OCI-M1 (cell line): ENCODE measurements at regions not wholly inside any gene's neighbourhood (a gene's known extent, or its start where the extent isn't known, plus 50 kb on each side); places are given as distances from the start of the nearest gene placed in this dataset.
"Not testable (repeated sequence)": the region's sequence is repeated elsewhere in the genome, so short reads cannot be mapped to it uniquely, and the experiment has no call there.

Source experiments
- DNase-seq: peaks from one replicate; lab custom pipeline; 2025; lab: John Stamatoyannopoulos, UW

DNA sequence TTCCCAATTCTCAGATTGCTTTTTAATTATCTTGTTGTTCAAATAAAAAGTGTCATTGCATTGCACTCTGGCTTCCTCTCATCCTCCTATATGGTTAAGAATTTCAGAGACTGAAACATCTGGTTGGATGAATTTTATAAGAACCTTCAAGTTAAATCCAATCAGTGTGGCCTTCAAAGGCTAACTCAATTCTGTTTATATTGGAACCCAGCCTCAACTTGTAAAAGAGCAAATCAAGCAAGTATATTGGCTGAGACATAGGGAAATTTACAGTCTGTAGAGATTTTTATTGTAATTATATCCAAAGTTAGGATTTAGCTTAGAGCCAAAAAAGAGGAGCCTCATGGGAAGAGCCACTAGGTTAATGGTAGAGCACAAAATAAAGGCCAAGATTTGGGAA is 159.9 kb upstream of the FER start:
- DNase-seq = no peak

DNA sequence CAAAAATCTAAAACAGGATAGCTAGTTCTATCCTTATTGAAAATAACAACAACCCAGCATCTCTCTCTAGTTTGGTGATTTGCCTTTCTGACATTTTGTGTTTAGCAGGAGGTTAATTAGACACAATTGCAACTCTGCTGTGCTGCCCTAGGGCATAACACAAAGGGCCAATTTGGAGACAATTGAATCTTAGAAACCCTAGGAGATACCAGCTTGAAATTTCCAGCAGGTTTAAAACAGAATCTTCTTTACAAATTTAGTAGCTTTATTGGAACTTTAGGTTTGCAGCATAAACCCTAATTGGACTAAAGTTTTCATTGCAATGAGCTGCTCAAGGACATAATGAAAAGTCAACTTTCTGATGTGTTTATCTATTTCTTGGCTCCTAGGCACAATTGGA is 166.7 kb upstream of the FER start:
- DNase-seq = no peak

DNA sequence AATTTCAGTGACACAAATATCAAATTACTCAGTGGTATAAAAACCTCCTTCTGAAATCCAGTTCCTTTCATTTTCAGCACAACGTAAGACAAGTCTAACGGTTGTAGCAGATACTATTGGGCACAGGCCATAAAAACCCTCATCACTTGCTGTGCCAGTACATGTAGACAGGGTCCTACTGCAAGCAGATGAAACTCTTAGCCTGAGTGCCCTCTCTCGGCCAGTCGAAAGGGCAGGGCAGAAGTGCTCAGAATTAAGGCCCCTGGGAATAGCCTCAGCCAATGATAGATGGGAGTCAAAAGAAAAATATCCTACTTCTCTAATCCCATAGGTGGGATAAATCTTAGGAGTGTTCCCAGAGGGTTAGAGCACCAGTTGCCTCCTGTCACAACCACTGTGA is 168.5 kb upstream of the FER start:
- DNase-seq = peak; percentile 38

DNA sequence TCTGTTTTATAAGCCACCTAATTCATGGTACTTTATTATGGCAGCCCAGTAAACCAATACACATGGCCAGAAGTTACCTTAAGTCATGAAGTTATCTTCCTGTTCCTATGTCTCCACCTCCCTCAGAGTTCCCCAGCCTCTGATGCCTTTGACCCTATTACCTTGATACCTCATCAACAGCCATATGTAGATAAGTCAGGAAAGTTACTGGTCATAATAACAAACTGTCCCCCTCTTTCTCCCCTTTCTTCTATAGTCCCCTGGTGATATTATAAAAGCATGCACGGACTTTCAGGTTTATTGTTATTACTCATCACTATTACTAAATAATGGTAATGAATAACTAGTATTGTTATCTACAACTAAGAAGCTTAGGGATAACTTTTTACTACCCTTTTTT is 168.9 kb upstream of the FER start:
- DNase-seq = no peak

DNA sequence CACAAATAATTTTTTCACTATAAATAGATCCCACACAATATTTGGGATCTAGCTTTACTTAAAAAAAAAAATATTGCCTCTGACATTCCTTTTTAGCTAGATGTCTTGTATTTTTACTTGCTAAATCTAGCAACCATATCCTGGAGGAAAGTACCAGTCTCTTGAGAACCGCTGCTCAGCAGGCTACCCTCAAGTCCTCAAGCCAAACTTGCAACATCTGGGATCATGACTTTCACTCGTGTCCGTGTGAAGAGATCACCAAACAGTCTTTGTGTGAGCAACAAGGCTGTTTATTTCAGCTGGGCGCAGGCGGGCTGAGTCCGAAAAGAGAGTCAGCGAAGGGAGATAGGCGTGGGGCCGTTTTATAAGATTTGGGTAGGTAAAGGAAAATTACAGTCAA is 180.3 kb upstream of the FER start:
- DNase-seq = no peak

DNA sequence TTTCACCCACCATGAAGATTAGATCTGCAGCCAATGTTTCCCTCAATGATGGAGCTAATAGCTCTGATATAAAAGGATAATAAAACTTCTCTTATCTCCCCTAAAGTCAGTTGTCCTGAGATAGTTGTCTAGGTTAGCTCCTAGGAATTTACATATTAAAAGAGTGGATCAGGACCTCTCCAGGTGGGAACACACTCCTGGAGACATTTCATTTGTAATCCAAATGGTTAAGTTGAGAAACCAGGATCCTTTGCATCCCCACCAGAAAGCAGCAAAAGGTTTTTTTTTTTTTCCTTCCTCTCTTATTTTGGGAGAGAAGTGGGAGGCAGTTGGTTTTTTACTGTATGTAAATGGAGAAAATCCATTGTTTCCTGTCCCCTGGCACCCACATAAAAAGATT is 182.5 kb upstream of the FBXL17 start:
- DNase-seq = no peak

DNA sequence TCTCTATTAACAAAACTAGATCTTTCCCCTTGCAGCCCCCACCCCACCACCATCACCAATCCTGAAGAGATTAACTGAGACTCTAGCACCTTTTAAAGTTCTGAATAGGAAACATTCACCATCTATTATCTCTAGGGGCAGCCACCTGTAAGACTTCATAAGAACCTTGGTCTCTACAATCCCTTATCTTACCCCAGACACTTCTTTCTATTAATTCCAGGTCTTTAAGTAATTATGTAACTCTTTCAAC is 180.2 kb upstream of the FBXL17 start:
- no peak for DNase-seq

DNA sequence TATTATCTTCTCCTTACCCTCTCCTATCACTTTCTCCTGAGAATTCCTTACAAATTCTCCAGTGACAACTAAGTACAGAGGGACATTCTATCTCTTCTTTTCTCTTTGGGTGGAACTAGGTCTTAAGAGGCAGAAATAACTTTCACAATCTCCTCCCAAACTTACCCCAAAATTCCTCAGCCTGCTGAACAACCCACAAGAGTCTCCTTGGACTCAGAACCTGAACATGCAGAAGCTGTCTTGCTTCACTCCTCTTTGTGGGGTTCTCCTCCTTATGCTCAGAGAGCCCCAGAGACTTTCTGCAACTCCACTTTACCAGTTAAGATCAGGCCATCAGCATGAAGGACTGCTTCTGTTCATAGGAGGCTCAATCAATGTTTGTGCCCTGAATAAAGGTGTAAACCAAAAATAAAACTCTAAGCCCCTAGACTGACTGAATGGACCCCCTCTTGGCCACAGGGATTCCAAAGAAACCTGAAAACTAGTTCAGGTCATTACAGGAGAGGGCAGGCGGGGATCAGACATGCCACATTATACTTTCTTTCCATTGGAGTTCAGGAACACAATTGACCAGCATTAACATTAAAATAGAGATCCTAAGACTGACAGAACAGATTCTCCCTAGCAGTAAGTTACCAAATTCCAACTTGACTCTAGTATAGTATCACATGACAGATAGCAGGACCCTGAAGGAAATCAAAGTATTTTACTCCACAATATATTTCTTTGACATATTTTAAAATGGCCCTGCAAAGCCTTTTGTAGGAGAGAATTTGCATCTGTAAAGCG is 179.7 kb upstream of the FBXL17 start:
- no peak for DNase-seq

DNA sequence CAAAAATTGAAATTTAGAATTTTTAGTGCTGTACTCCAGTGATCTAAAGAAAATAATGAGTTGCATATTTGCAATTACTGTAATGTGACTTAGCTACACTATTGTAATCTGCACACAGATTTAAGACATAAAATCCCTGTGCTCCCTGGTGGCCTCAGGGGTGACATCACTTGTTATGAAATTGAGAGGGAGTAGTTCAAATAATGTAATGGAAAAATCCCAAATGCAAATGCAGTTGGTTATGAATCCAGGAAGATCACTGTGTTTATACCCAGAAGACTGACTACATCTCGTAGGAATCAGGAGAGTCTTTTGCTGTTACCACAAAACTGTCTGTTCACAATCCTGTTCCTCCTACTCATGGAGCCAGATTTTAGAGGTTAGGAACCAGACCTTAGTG is 178.7 kb upstream of the FBXL17 start:
- no peak for DNase-seq

DNA sequence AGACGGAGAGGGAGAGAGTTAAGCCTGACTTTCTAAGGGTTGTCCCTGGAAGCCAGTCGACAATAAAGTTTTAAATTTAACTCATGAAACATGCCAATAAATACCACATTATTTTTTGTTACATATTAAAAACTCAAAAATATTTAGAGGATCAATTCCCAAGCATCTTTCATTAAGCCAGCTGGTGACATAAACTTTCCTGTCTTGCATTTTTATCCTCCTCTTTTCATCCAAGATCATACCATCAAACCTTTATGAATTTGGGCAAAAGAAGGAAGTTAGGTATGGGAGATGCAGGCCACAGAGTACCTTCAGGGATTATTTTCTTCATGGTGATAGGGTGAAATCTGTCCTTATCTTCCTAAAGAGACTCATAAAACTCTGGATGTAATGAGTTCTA is 178.3 kb upstream of the FBXL17 start:
- DNase-seq = no peak

DNA sequence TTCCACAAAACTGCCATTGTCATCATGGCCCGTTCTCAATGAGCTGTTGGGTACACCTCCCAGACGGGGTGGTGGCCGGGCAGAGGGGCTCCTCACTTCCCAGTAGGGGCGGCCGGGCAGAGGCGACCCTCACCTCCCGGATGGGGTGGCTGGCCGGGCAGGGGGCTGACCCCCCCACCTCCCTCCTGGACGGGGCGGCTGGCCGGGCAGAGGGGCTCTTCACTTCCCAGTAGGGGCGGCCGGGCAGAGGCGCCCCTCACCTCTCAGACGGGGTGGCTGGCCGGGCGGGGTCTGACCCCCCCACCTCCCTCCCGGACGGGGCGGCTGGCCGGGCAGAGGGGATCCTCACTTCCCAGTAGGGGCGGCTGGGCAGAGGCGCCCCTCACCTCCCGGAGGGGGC is 176.9 kb upstream of the FBXL17 start:
- not testable (repeated sequence) for DNase-seq

DNA sequence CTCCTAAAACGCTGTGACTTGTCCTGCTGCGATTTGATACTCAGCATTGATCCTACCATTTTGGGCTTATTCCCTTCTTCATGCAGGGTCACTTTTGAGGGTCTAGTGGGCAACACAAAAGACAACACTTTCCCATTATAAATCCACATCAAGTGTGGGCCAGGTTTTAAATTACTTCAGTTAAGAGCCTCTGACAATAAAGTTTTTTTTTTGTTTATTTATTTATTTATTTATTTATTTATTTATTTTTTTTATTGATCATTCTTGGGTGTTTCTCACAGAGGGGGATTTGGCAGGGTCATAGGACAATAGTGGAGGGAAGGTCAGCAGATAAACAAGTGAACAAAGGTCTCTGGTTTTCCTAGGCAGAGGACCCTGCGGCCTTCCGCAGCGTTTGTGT is 176.2 kb upstream of the FBXL17 start:
- DNase-seq = not testable (repeated sequence)

DNA sequence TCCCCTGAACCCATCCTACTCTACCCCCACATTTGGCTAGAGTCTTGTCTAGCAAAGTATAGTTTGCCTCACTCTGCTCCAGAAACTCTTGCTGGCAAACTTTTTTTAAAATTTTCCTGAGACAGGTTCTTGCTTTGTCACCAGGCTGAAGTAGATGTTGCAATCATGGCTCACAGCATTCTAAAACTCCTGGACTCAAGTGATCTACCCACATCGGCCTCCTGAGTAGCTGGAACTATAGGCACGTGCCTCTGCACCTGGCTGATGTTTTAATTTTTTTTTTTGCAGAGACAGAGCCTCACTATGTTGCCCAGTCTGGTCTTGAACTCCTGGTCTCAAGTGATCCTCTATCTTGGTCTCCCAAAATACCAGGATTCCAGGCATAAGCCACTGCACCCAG is 175.8 kb upstream of the FBXL17 start:
- DNase-seq = no peak

DNA sequence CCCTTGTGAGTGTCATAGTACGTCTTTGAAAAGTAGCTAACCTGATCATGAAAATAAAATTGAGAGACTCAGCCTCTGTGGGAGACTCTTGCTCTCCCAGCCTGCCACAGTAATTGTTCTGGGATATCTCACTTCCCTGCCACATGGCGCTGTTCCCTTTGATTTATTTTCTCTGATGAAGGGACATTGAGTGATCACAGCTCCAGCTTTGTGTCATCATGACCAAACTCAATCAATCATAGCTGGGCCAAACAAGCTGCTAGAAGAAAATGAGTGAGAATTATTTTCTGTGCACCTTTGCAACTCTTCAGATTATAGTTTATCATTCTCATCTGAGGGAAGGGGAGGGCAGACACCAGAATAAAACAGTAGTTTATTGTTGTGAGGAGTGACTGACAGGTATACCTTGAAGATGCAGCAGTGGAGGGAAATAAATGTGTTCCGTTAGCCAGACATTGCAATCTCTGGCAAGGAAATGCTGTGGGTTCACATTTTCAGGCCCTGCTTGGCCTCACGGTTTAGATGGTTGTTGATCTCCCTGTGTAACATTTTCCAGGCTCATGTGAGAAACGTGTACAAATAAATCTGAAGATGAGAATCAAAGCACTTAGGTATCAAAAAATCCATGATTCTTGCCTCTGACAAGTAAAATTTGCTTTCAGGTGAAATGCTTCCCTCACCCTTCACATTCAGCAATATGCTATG is 174.7 kb upstream of the FBXL17 start:
- no peak for DNase-seq

DNA sequence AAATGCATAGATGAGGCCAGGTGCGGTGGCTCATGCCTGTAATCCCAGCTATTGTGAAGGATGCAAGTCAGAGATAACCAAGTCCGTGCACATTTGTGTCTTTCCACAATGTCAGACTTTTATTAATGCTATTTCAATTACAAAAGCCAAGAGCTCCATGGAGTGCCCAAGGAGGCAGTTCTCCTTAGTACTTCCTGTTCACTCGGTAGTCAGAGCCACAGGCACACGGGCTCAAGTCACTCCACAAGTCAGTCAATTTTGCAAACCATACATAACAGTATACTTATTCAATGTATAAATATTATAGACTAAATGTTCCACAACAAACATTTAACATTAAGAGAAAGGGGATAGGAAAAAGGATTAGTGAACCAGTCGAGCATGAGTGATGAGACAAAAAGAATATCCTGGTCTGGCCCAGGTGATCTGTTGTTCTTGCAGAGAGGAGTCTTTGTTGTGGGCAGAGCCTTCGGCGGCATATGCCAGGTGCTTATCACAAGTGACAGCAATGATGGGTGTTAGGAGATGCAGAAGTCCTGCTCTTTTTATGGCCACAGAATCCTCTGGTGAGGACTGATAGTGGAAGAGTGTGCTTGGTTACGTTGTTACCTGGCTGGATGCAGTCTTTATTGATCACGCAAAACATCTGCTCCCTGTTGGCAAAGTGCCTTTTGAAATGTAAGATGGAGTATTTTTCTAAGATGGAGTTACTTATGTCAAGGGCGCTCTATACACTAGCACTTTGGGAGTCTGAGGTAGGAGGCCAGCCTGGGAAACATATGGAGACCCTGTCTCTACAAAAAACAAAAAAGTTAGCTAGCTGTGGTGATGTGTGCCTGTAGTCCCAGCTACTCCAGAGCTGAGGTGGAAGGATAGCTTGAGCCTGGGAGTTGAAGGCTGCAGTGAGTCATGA is 167.0 kb upstream of the FBXL17 start:
- DNase-seq = peak; percentile 73

DNA sequence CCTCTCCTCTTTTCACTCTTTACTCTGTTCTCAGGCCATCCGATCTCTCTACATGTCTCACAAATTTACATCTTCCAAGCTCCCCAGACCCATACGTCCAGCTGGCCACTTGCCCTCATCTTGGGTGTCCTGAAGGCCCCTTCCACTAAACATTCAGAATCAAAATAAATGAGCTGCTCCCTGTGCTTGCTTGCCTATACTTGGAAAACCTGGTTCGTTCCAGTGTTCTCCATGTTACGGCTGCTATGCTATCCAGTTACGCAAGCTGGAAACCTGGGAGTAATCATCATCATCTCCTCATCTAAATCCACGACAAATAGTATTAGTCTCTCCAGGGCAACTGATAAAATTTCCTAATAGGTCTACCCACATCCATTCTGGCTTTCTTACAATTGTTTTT is 165.0 kb upstream of the FBXL17 start:
- DNase-seq = no peak

DNA sequence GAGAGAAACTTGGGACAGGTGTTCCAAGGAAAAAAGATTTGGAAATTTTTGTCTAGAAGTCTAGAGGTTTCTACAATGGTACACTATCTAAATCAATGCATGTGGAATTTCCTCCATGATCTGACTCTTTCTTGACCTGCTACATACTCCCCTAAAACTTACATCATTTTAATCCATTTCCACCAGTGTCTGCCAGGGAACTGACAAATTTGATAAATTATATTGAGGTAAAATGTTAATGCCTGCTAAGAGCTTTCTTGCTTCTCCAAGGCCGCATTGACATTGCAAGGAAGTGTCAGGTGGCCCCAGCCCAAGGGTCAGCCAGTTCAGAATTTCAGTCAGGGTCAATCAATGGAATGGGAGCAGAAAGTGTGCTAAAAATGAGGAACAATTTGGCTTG is 163.4 kb upstream of the FBXL17 start:
- no peak for DNase-seq

DNA sequence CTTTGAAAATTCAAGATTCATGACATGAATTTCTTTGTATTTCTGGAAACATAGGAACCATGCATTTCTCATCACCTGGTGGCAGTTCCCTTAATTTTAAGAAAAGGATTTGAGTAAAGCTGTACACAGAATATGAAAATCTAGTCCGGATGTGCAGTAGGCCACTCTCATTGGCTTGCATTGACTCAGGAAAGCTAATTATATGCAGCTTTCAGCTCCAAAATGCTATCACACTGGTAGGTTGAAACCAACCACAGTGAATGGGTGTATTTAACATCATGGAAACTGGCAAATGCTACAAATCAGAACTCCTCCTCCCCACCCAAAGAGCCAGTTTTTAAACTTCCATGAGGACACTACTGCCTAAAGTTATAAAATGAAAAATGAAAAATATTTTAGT is 161.6 kb upstream of the FBXL17 start:
- no peak for DNase-seq

DNA sequence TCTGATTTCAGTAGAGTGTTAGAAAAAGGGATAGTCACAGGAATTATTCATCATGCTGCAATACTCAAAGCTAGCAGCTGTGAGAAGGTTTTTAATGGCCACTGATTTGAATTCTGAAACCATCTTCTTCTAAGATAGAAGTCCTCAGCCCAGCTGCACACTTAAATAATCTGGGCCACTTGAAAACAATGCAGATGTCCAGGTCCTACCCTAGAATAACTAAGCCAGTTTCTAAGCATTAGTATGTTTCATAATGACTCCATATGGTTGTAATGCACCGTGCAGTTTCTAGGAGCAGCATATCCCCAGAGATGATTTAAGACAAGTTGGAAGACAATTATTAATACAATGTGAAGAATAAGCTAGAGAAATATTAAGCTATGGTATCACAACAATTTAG is 159.9 kb upstream of the FBXL17 start:
- DNase-seq = no peak

DNA sequence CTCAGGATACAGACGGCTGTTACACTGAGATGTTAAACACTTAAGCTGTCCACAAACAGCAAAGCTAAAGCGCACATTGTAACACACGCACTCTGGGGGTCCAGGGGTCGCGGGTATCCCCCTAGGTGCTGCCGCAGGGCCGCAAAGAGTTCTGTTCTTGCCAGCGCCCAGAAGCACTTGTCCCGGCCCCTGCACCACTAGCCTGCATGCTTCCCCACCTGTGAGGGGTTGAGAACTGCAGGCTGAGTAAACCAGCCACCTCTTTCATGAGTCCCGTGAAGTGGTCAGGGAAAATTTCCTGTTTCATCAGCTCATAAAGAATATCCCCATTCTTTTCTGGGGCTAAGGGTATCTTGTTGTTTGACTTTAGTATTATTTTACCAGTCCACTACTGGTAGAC is 154.4 kb upstream of the FBXL17 start:
- DNase-seq = no peak

DNA sequence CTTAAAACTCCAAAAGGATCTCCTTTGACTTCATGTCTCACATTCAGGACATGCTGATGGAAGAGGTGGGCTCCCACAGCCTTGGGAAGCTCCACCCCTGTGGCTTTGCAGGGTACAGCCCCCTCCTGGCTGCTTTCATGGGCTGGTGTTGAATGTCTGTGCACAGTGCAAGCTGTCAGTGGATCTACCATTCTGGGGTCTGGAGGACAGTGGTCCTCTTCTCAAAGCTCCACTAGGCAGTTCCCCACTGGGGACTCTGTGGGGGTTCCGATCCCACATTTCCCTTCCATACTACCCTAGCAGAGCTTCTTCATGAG is 150.2 kb upstream of the FBXL17 start:
- DNase-seq = not testable (repeated sequence)

DNA sequence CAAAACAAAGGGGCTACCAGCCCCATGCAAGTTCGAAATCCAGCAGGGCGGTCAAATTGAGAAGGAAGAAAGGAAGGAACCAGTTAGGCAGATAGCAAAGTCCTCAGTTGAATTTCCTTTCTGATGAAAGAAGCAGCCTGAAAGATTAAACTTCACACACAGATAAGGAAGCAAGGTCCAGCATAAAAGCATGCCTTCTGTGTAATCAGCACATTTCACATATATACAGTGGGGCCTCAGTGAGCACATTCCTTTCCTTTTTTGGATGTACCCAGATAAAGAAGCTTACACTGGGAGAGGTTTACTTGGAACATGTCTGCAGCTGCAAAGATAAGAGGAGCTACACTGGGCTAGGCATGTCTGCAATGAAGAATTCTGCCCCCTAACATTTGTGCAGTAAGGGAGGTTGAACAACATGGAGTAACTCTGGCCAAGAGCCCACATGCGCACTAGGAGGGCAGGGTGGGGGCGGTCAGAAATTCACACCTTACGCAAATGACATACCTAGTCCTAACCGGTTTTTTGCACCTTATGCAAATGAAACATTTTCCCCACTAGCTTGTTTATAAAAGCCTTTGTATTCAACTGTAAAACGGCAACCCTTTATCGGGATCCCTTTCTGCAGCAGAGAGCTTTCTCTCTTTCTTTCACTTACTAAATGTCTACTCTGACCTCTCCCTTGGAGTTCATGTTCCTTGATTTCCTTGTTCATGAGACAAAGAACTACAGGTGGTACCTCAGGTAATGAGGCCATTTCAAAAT is 149.7 kb upstream of the FBXL17 start:
- peak; percentile 92 for DNase-seq

DNA sequence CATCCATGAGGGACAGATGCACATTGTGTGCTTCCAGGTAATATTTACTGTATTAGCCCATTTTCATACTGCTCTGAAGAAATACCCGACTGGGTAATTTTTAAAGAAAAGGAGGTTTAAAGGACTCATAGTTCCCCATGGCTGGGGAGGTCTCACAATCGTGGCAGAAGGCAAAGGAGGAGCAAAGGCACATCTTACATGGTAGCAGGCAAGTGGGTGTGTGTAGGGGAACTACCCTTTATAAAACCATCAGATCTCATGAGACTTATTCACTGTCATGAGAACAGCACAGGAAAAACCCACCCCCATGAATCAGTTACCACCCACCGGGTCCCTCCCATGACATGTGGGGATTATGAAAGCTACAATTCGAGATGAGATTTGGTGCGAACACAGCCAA is 148.8 kb upstream of the FBXL17 start:
- DNase-seq = no peak
